PFSK-1 (cell line): ENCODE measurements at regions not wholly inside any gene's neighbourhood (a gene's known extent, or its start where the extent isn't known, plus 50 kb on each side); places are given as distances from the start of the nearest gene placed in this dataset.

ENCODE experiments used
- POLR2AphosphoS5 ChIP-seq: IDR thresholded peaks from 2 replicates; pipeline ENCODE4 v1.6.1; 2012; ENCODE audit warnings: low read depth, mild to moderate bottlenecking, control low read depth, low read length, moderate library complexity
- SIN3A ChIP-seq: IDR thresholded peaks from 2 replicates; pipeline ENCODE4 v1.6.1; 2012; ENCODE audit warnings: mild to moderate bottlenecking, low read length, moderate library complexity, borderline replicate concordance; ENCODE audit not compliant: insufficient read depth
- TF ChIP-seq, protein P1 (sequence below), 2 experiments: IDR thresholded peaks; 2 replicates each; pipeline versions ENCODE4 v1.6.1 to v1.8.0; 2011 to 2012; ENCODE audit warnings: low read depth in 2 of 2, low read length in 2 of 2, control low read depth in 1 of 2, inconsistent platforms in 1 of 2, mild to moderate bottlenecking in 1 of 2, moderate library complexity in 1 of 2; ENCODE audit not compliant: insufficient read depth in 1 of 2

- TF ChIP-seq SIN3A (no peak), POLR2AphosphoS5 (no peak)
- TF ChIP-seq, protein P1, sequence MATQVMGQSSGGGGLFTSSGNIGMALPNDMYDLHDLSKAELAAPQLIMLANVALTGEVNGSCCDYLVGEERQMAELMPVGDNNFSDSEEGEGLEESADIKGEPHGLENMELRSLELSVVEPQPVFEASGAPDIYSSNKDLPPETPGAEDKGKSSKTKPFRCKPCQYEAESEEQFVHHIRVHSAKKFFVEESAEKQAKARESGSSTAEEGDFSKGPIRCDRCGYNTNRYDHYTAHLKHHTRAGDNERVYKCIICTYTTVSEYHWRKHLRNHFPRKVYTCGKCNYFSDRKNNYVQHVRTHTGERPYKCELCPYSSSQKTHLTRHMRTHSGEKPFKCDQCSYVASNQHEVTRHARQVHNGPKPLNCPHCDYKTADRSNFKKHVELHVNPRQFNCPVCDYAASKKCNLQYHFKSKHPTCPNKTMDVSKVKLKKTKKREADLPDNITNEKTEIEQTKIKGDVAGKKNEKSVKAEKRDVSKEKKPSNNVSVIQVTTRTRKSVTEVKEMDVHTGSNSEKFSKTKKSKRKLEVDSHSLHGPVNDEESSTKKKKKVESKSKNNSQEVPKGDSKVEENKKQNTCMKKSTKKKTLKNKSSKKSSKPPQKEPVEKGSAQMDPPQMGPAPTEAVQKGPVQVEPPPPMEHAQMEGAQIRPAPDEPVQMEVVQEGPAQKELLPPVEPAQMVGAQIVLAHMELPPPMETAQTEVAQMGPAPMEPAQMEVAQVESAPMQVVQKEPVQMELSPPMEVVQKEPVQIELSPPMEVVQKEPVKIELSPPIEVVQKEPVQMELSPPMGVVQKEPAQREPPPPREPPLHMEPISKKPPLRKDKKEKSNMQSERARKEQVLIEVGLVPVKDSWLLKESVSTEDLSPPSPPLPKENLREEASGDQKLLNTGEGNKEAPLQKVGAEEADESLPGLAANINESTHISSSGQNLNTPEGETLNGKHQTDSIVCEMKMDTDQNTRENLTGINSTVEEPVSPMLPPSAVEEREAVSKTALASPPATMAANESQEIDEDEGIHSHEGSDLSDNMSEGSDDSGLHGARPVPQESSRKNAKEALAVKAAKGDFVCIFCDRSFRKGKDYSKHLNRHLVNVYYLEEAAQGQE (IDR thresholded peaks at IDR 0.05; ENCODE audit: insufficient read depth in 1 of 2, low read depth in 2 of 2, low read length in 2 of 2), result no peak
Measured at GRCh38 chr1:80413969-80414368, 1386.8 kb upstream of the ADGRL2 start.
